ENCODE measurements at regions not wholly inside any gene's neighbourhood (a gene's known extent, or its start where the extent isn't known, plus 50 kb on each side); places are given as distances from the start of the nearest gene placed in this dataset.

DNA sequence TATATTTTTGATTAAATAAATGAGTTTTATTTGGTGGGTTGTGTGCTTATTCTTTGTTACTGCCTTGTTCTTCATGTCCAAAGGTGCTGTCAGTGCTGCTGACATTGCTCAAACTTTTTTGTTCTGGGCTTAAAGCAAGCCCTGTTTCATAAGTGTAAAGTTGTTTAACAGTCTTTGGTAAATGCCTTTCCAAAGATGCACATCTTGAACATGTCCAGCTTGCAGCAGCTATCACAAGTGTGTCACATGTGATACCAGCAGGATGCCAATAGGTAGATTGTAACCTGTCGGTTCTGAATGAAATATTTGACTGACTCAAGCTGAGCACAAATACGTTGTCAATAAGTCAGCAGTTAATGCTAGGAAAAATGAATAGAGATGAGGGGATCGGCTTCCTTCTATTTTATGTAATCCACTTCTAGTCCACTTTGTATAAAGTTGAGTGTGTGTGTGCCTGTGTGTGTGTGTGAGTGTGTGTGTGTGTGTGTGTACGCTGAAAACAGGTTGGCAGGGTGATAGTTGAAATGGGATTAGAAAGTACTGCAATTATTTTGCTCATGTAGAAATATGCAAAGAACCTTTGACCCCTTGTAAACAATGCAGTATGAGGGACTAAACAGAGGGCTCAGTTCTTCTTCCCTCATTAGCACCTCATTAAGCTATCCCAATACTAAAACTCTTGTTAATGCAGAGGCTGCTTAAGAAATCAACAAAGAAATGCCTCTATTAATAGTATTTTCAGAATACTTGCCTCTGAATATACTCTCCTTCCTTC is 986.5 kb downstream of the TUSC7 start:
- DNase-seq, result no peak

GRCh38 chr3:117696851-117697407 is 987.4 kb downstream of the TUSC7 start:
- DNase-seq, result no peak

DNA sequence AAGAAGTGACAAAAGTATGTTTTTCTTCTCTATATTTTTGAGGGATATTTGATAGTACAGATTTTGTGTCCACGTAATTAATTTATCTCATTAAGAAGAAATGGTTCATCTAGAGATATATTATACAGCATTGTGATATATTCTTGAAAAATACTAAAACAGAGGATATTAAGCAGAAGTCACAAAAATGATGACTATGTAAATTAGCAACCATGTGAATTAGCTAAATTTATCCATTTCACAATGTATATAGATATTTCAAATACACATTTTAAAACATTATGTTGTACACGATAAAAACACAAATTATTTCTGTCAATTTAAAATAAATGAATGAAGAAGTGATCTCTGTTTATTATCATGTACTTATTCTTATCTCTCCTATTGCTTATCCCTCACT is 989.5 kb downstream of the TUSC7 start:
- DNase-seq, result no peak

DNA sequence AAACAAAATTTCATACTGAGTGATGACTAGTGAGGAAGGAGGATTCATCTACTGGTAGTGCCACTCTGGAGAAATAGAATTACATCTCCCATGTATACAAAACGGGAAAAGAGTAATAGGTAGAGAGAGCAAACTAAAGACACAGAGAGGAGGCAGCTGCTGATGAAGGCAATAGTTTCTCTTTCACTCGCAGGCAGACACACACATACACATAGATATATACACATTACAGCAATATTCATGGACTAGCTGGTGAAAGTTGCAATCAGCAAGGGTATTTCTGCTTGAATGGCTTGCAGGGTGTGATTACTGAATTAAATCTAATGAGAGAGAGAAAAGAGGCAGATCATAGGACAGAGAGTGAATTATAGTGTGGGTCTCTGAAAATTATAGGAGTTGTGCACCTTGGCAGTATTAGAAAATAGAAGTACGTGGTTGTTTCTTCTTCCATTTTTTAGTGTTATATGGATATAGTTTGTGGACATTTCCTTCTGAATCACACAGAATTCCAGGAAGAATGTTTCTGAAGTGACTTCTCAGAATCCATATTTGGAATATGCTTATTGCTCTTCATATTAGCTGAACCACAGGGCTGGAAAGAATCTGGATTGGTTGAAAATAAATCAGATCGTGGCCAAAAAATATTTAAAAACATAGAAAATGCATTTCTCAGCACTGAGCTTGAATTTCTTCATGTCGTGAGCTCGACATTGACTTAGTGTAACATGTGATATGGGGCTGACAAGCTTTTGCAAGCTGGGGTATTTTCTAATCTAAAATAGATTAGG is 991.2 kb downstream of the TUSC7 start:
- DNase-seq, result no peak

DNA sequence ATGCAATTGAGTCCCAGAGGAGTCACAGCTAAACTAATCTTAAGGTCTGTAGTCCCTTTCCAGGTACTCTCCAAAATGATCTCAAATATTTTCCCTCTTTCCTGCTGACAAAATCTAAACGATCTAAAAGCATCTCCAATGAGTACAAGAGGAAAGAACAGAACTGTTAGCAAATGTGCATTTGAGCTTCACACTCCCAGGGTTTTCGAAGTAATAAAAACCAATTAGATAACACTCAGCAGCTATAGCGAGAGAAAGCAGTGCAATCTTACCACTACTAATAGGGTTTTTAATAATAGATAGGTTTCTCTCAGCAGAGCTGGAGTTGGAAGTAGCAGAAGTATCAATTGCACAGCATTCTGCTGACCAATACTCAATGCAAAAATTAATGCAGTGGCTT is 995.4 kb downstream of the TUSC7 start:
- DNase-seq, result no peak

DNA sequence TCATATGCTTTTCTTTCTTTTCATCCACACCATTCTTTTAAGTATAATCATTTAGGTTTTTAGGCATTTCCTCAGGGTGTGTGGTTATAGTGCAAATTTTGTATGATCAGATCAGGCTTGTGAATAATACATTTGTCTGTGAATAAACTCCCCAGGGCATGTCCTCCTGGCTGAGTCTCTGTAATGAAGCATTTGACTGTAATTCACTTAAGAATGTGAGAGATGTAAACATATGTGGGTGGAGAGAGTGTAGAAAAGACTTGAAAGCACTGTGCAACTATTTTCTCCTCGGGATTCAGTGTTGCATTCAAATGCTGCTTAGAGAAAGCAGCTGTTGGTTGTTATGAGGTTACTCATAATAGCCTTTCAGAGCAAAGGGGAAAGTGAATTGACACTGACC is 996.5 kb downstream of the TUSC7 start:
- no peak for DNase-seq

- DNase-seq, result no peak
Observed at GRCh38 chr3:117706756-117707155, 997.2 kb downstream of the TUSC7 start.

DNA sequence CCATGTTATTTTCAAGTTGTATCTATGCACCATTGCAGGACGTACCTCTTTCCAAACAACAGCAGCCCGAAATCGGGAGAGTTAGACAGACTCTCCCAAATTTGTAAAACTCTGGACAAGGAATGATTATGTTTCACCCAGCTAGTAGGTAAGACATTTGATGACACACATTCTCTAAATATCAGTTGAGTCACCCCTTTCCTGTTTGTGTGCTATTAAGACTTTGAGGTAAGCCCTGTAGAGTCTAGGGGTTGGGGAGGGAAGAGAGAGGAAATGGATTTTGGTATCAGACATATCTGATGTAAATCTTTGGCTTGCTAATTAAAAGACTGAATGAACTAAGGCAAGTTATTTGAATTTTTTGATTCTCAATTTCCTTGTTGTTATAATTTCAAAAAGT is 999.0 kb downstream of the TUSC7 start:
- DNase-seq, result no peak

GRCh38 chr3:117709108-117709507 is 999.5 kb downstream of the TUSC7 start:
- no peak for DNase-seq

DNA sequence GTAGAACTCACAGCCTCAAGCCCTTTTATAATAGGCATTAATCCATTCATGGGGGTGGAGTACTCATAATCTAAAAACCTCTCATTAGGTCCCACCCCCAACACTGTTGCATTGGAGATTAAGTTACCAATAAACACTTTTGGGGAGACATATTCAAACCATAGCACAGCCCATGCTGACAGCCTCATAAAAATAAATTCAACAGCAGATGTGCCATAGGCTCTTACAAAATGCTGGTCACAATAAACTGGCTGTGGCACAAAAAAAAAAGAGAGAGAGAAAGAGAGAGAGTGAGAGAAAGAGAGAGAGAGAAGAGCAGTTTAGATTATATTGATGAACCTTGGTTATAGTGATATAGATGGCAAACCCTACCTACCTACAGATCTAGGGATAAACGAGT is 1000.9 kb downstream of the TUSC7 start:
- no peak for DNase-seq

DNA sequence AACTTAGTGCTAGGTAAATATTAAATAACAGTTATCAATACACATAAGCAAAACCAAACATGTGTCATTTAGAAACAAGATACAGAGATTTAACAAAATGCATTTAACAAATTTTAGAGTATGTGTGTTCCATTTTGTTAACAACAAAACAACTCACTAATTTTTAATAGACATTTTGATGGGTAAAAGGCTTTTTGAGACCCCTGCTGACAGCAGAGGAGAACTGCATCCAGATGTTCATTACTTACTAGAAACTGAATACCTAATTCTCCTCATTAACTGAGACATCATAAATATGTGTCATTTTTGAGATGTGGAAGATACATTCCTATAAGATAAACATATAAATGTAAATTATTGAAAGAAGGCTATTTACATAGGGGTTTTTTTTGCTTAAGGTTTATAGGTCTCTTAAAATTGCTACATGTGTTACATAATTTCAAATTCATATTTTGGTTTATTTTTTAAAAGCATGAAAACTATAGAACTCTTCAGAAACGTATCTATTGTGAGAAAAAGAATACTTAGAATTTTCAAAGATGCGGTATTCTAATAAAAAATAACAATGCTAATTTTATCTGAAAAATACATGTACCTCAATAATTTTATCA is 1009.8 kb downstream of the TUSC7 start:
- no peak for DNase-seq

DNA sequence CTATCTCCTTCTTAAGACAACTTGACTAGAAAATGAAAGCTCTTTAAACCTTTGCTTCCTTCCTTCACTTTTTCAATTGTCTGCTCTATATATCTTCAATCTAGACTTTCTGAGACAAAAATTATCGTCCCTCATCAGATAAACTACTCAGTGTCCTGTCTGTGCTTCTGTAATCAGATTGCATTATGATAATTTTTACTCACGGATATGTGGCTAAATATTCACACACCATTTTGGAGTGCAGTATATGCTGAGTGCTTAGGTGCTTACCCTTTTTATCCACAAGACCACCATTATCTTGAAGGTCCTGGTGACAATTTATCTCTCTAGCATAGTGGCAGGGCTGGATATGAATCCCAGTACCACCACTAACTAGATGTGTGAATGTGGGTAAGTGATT is 1012.3 kb downstream of the TUSC7 start:
- no peak for DNase-seq

DNA sequence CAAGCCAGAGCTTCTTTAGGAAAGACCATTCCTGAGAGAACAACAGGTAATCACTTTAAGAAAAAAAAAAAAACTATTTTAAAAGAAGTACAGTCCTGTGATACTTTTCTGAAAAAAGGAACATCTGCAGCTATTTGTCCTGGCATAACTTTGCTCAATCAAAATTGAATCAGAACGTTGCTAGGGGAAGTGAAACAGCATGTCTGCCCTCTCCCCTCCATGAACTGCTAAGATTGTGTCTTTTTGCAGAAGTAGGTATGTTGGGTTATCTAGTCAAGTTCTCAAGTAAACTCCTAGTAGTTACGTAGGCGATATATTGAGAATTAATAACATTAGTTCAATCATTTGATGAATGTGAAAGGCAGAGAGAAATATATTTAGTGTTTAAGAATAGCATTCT is 1013.3 kb downstream of the TUSC7 start:
- no peak for DNase-seq

- no peak for DNase-seq
Observed at GRCh38 chr3:117723825-117724224, 1014.2 kb downstream of the TUSC7 start.

GRCh38 chr3:117725314-117725713 is 1015.7 kb downstream of the TUSC7 start:
- no peak for DNase-seq

DNA sequence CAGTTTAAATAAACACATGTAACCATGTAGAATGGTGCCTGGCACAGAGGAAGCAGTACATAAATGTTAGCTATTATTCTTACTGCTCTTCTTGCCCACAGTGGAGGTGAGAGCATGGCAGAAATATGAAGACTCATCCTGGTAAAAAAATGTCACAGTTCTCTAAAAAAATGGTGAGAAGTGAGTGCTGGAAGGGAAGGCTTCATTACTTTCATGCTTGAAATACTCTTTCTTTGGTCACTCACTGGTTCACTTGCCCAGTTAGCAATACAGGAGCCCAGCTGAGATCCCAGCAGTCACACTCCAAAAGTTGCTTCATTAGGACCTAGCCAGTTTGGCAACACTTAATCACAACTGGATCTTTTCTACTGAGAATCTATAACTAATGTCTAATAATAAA is 1017.2 kb downstream of the TUSC7 start:
- no peak for DNase-seq

GRCh38 chr3:117728226-117728625 is 1018.6 kb downstream of the TUSC7 start:
- no peak for DNase-seq

GRCh38 chr3:117734496-117734895 is 1024.9 kb downstream of the TUSC7 start:
- DNase-seq, result no peak

DNA sequence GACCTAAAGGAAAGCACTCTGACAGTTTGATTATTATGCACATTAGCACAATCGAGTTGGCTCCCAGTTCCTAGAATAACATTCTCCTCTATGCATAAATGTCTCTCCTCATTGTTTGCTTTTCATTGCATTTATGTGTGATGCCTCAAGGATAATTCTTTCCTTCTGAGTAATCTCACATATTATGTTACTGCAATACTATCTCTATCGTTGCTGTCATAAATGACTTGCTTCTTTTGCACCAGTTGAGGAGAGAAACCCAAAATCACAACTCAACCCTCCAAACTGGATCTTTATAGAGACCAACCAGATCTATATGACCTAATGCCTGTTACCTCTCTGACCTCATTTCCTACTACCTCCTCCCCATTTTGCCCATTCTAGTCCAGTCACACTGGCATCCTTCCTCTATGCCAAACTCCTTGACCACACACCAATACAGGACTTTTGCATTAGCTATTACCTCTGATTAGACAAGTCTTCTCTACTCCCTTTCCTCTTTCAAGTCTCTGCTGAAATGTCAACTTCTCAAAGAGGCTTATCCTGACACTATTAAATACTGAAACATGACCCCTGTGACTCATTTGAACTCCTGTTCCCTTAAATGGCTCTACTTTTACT is 1026.0 kb downstream of the TUSC7 start:
- DNase-seq, result no peak

- DNase-seq, result no peak
Observed at GRCh38 chr3:117736846-117737245, 1027.3 kb downstream of the TUSC7 start.

GRCh38 chr3:117743993-117744392 is 1034.4 kb downstream of the TUSC7 start:
- DNase-seq, result no peak

DNA sequence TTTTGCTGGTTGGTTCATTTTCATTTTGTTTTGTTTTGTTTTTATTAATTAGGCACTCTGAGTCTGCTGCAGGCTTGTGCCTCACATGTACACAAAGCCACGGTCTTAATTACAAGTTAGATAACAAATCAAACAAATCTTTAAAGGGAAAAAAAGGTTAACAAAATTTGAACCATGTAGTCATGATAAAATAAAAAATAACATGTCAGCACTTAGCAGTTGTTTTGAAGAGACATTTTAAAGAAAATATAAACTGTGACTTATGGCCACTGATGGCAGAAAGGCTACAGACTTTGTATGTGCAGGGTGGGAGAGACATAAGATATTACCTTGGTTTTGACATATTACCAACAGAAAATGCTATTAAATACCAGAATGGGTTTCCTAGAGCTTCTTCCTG is 1035.4 kb downstream of the TUSC7 start:
- DNase-seq, result no peak

DNA sequence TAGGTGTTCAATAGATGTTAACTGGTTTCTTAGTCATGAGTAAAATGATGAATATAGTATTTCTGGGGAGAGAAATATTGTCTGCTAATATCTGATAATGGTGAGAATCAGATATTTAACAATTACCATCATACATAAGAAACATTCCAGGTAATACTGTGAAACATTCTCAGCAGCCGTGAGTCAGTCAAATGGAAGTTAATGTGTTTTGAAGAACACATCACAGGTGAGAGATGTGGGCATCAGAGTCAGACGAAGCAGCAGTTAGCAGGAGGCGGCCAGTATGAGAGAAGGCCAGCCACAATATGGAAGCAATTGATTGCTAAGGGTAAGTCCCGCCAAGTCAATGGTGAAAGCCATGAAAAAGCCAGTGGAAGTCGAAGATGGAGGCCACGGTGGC is 1035.9 kb downstream of the TUSC7 start:
- DNase-seq, result no peak

All from effector CD4-positive, alpha-beta T cell (primary cell).